ENCODE measurements at regions not wholly inside any gene's neighbourhood (a gene's known extent, or its start where the extent isn't known, plus 50 kb on each side); places are given as distances from the start of the nearest gene placed in this dataset.
"Not testable (repeated sequence)": the region's sequence is repeated elsewhere in the genome, so short reads cannot be mapped to it uniquely, and the experiment has no call there.

GRCh38 chr19:23557381-23557780 is 129.6 kb downstream of the ZNF675 start:
- Histone ChIP-seq H3K36me3 (ENCODE audit: control insufficient read depth in 2 of 2, extremely low read depth in 1 of 2, insufficient read depth in 2 of 2, low read length in 2 of 2) (no peaks in the 10 kb centered on the region), H3K27me3 (ENCODE audit: control insufficient read depth, extremely low read depth, insufficient read depth, low read length) (no peaks in the 10 kb centered on the region), H3K9me3 (ENCODE audit: control insufficient read depth, low read depth, low read length) (peaks cover 7% of the 10 kb centered on the region), H3K4me1 (ENCODE audit: control insufficient read depth, extremely low read depth, insufficient read depth, low read length) (peaks cover 13% of the 10 kb centered on the region), H3K27ac (ENCODE audit: control insufficient read depth, insufficient read depth, low read length) (no peak overlapping the region), H2AFZ (ENCODE audit: control insufficient read depth, low read length) (no peak overlapping the region), H3K9me1 (ENCODE audit: control insufficient read depth, extremely low read depth, insufficient read depth, low read length) (no peaks in the 10 kb centered on the region), H3K4me3 (ENCODE audit: control insufficient read depth in 2 of 3, extremely low read depth in 1 of 3, insufficient read depth in 2 of 3, low read depth in 1 of 3, low read length in 3 of 3) (no peak overlapping the region), H3K9ac (ENCODE audit: control insufficient read depth, extremely low read depth, insufficient read depth, low read length) (no peak overlapping the region), H4K20me1 (ENCODE audit: control insufficient read depth, extremely low read depth, insufficient read depth, low read length) (no peaks in the 10 kb centered on the region), H3K4me2 (ENCODE audit: control insufficient read depth, extremely low read depth, insufficient read depth, low read depth, low read length) (no peak overlapping the region), H3K79me2 (ENCODE audit: control insufficient read depth, insufficient read depth, low read length) (no peaks in the 10 kb centered on the region)
- TF ChIP-seq EZH2 (IDR thresholded peaks at IDR 0.05; ENCODE audit: low read length), result no peak
- TF ChIP-seq CTCF (optimal IDR thresholded peaks at IDR 0.05 in 1 of 3, IDR thresholded peaks at IDR 0.05 in 1 of 3, conservative IDR thresholded peaks at IDR 0.05 in 1 of 3; ENCODE audit: extremely low read depth in 1 of 3, insufficient read depth in 2 of 3, low read length in 3 of 3), result no peak
- dilution Hi-C loops (cut with MboI; ENCODE audit: extremely low pct_ligation_motif_present, low sequenced_read_pairs), result no loop called here
- FAIRE-seq, result no peak
- DNase-seq (ENCODE audit: low read depth, low spot score), result no peak

- DNase-seq (ENCODE audit: low read depth, low spot score) (peak; percentile 80), FAIRE-seq (peak; percentile 77)
- TF ChIP-seq CTCF (optimal IDR thresholded peaks at IDR 0.05 in 1 of 3, IDR thresholded peaks at IDR 0.05 in 1 of 3, conservative IDR thresholded peaks at IDR 0.05 in 1 of 3; ENCODE audit: extremely low read depth in 1 of 3, insufficient read depth in 2 of 3, low read length in 3 of 3), result no peak
- no peak for TF ChIP-seq EZH2 (IDR thresholded peaks at IDR 0.05; ENCODE audit: low read length)
- H3K4me2 ChIP-seq (ENCODE audit: control insufficient read depth, extremely low read depth, insufficient read depth, low read depth, low read length), result peak overlapping the region; percentile 41
- peak overlapping the region; percentile 44 for H3K9ac ChIP-seq (ENCODE audit: control insufficient read depth, extremely low read depth, insufficient read depth, low read length)
- H3K27ac ChIP-seq (ENCODE audit: control insufficient read depth, insufficient read depth, low read length), result peak overlapping the region; percentile 77
- H3K79me2 ChIP-seq (ENCODE audit: control insufficient read depth, insufficient read depth, low read length), result no peaks in the 10 kb centered on the region
- no peaks in the 10 kb centered on the region for H3K9me1 ChIP-seq (ENCODE audit: control insufficient read depth, extremely low read depth, insufficient read depth, low read length)
- no peaks in the 10 kb centered on the region for H3K27me3 ChIP-seq (ENCODE audit: control insufficient read depth, extremely low read depth, insufficient read depth, low read length)
- H3K9me3 ChIP-seq (ENCODE audit: control insufficient read depth, low read depth, low read length), result peaks cover 13% of the 10 kb centered on the region
- H3K4me1 ChIP-seq (ENCODE audit: control insufficient read depth, extremely low read depth, insufficient read depth, low read length), result peaks cover 26% of the 10 kb centered on the region
- H3K4me3 ChIP-seq (ENCODE audit: control insufficient read depth in 2 of 3, extremely low read depth in 1 of 3, insufficient read depth in 2 of 3, low read depth in 1 of 3, low read length in 3 of 3), result no peak overlapping the region
- H3K36me3 ChIP-seq (ENCODE audit: control insufficient read depth in 2 of 2, extremely low read depth in 1 of 2, insufficient read depth in 2 of 2, low read length in 2 of 2), result no peaks in the 10 kb centered on the region
- dilution Hi-C loops (cut with MboI; ENCODE audit: extremely low pct_ligation_motif_present, low sequenced_read_pairs), result no loop called here
- H4K20me1 ChIP-seq (ENCODE audit: control insufficient read depth, extremely low read depth, insufficient read depth, low read length), result no peaks in the 10 kb centered on the region
- no peak overlapping the region for H2AFZ ChIP-seq (ENCODE audit: control insufficient read depth, low read length)
These were observed 132.5 kb downstream of the ZNF675 start for GRCh38 chr19:23554548-23554947.

GRCh38 chr19:23550102-23550501 is 136.9 kb downstream of the ZNF675 start:
- DNase-seq (ENCODE audit: low read depth, low spot score) (peak; percentile 89), FAIRE-seq (peak; percentile 99)
- H3K36me3 ChIP-seq (ENCODE audit: control insufficient read depth in 2 of 2, extremely low read depth in 1 of 2, insufficient read depth in 2 of 2, low read length in 2 of 2); H4K20me1 ChIP-seq (ENCODE audit: control insufficient read depth, extremely low read depth, insufficient read depth, low read length); H3K27me3 ChIP-seq (ENCODE audit: control insufficient read depth, extremely low read depth, insufficient read depth, low read length); H3K9me1 ChIP-seq (ENCODE audit: control insufficient read depth, extremely low read depth, insufficient read depth, low read length); H3K79me2 ChIP-seq (ENCODE audit: control insufficient read depth, insufficient read depth, low read length); dilution Hi-C loops (cut with MboI; ENCODE audit: extremely low pct_ligation_motif_present, low sequenced_read_pairs); H2AFZ ChIP-seq (ENCODE audit: control insufficient read depth, low read length): not testable (repeated sequence)
- H3K9ac ChIP-seq (ENCODE audit: control insufficient read depth, extremely low read depth, insufficient read depth, low read length), result peak overlapping the region; percentile 65
- H3K4me1 ChIP-seq (ENCODE audit: control insufficient read depth, extremely low read depth, insufficient read depth, low read length), result peaks cover 42% of the 10 kb centered on the region
- H3K27ac ChIP-seq (ENCODE audit: control insufficient read depth, insufficient read depth, low read length), result peak overlapping the region; percentile 86
- peak overlapping the region in 1 of 3 experiments; percentile 32 for H3K4me3 ChIP-seq (ENCODE audit: control insufficient read depth in 2 of 3, extremely low read depth in 1 of 3, insufficient read depth in 2 of 3, low read depth in 1 of 3, low read length in 3 of 3)
- H3K4me2 ChIP-seq (ENCODE audit: control insufficient read depth, extremely low read depth, insufficient read depth, low read depth, low read length), result peak overlapping the region; percentile 64
- H3K9me3 ChIP-seq (ENCODE audit: control insufficient read depth, low read depth, low read length), result peaks cover 17% of the 10 kb centered on the region

All from keratinocyte (primary cell).